Hematopoietic multipotent progenitor cell treated with erythropoietin and hydrocortisone succinate and interleukin-3 and kit ligand, for 4 days (in vitro differentiated cells): ENCODE measurements at regions not wholly inside any gene's neighbourhood (a gene's known extent, or its start where the extent isn't known, plus 50 kb on each side); places are given as distances from the start of the nearest gene placed in this dataset.
"Not testable (repeated sequence)": the region's sequence is repeated elsewhere in the genome, so short reads cannot be mapped to it uniquely, and the experiment has no call there.

ENCODE experiments used
- DNase-seq: peaks from one replicate; pipeline ENCODE4 v3.0.0-alpha.2; 2015

- no peak for DNase-seq
Measured at GRCh38 chr11:106514706-106515105, 437.2 kb downstream of the AASDHPPT start.

DNA sequence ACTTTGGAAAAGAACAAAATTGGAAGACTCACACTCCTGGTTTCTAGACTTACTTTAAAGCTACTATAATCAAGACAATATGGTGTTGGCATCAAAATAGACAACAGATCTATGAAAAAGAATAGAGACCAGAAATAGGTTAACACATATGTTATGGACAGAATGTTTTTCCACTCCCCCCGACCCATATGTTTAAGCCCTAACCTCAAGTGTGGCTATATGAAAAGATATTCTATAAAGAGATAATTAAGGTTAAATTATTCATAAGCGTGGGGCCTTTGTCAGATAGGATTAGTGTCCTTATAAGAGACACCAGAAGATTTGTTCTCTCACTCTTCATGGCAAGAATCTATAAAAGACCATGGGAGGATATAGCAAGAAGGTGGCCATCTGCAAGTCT is 440.0 kb downstream of the AASDHPPT start:
- no peak for DNase-seq

- no peak for DNase-seq
Measured at GRCh38 chr11:106520146-106520912, 442.9 kb downstream of the AASDHPPT start.

DNA sequence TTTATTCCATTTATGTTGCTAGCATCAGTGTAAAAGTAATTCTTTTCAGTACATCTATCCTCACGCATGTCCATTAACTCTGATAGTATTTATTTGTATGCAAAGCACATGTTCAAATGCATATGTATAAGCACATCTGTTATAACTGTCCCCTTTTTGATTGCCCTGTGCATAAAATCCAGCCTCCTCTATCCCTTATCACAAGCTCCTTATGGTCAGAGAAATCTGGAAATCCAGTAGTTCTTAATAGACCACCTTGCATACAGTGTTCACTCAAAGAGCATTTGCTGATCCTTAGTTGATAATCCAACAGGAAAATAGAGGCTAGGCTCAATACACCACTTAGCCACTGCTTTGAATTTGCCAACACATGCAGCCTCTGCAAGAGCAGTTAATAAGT is 443.5 kb downstream of the AASDHPPT start:
- DNase-seq = no peak

- no peak for DNase-seq
Measured at GRCh38 chr11:106523171-106523570, 445.7 kb downstream of the AASDHPPT start.

DNA sequence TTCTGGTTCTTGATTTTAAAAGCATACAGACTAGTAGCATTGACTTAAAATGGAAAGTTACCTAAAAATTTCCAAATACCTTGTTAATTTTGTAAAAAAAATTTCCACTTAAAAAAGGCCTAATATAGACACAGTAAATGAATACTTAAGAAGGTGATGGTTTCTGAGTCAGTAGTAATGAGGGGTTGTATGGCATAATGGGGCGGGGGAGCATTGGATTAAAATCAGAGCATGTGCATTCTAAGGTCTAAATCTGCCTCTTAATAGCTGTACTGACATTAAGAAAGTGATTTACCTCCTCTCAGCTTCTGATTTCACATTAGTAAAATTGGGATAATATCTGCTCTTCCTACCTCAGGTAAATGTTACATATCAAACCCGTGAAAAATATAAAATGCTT is 446.5 kb downstream of the AASDHPPT start:
- DNase-seq = no peak

- DNase-seq = no peak
Measured at GRCh38 chr11:106524436-106524835, 447.0 kb downstream of the AASDHPPT start.

- DNase-seq = not testable (repeated sequence)
Measured at GRCh38 chr11:106531648-106532047, 454.2 kb downstream of the AASDHPPT start.

DNA sequence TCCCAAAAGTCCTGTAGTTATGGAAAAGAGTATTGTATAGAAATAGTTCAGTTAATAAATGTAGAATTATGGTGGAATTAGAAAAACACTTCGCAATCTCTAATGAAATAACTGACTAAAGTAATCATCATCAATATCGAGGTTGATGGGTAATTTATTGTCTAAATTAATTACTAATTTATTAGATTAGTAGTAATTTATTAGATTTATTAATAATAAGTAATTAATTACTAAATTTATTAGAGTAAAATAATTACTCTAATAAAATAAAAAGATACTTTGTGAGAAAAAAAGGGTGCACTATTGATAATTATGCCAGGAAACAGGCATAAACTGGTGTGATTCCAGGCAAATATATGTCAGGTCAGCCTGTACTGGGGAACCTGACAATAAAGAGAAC is 455.6 kb downstream of the AASDHPPT start:
- no peak for DNase-seq

- DNase-seq = no peak
Measured at GRCh38 chr11:106540001-106540400, 462.5 kb downstream of the AASDHPPT start.

- no peak for DNase-seq
Measured at GRCh38 chr11:106548406-106548805, 469.9 kb downstream of the GUCY1A2 start.

DNA sequence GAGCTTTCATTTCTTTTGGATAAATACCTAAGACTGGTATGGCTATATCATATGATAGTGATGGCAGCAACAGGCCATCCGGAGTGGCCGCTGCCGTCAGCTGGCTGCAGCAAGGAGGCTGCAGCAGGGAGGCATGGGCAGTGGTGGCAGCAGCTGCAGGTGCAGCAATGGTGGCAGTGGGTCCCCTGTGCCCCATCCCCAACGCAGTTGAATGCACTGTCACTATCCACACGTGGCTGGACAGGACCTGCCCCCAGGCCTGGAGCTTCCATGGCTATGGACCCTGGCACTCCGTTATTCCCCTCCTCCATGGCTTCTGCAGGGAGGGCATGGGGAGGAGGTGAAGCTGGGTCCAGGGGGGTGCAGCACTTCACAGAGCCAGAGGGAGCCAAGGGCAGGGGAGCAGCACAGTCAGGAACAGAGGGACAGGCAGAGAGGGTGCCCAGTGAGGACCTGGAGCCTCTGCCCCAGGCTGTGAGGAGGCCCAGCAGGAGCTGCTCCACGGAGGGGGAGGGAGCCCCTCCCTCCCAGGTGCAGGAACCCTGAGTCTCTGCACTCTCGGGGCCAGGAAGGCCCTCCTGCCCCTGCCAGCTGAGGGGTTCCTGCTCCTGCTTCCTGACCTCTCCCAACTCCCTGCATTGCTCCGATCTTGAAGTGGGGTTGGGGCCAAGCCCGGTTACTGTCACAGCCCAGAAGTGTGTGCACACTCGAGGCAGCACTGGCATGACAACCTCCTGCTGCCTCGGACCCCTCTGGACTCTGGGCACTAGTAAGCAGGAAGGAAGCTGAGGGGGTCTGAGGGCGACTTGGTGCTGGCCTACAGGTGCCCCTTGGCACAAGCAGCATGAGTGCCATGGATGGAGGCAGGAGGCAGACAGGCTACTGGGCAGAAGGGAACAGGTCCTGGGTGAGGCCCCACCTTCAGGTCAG is 466.3 kb downstream of the GUCY1A2 start:
- no peak for DNase-seq

- no peak for DNase-seq
Measured at GRCh38 chr11:106552694-106553203, 465.5 kb downstream of the GUCY1A2 start.

DNA sequence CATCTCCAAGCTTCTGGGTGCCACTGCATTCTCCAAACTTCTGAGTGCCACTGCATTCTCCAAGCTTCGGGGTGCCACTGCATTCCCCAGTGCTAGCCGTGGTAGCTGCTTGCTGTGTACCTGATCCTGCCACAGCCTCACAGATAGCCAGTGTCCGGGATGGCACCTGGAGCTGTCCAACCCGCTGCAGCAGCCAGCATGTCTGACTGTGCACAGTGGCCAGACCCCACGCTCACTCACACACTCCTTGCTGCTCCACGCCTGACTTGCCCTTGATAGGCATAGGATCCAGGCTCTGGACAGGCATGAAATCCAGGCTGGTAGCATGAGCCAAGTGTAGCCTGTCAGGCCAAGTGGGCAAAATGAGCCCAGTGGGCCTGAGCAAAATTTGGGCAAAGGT is 465.0 kb downstream of the GUCY1A2 start:
- no peak for DNase-seq

DNA sequence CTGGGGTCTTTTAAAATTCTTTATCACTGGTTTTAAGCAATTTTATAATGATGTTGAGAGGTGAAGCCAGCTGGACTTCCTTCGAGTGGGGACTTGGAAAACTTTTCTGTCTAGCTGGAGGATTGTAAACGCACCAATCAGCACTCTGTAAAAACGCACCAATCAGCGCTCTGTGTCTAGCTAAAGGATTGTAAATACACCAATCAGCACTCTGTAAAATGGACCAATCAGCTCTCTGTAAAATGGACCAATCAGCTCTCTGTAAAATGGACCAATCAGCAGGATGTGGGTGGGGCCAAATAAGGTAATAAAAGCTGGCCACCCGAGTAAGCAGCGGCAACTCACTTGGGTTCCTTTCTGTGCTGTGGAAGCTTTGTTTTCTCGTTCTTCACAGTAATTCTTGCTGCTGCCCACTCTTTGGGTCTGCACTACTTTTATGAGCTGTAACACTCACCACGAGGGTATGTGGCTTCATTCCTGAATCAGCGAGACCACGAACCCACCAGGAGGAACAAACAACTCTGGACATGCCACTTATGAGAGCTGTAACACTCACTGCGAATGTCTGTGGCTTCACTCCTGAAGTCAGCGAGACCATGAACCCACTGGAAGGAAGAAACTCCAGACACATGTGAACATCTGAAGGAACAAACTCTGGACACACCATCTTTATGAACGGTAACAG is 462.6 kb downstream of the GUCY1A2 start:
- not testable (repeated sequence) for DNase-seq

GRCh38 chr11:106565326-106565725 is 452.9 kb downstream of the GUCY1A2 start:
- no peak for DNase-seq

GRCh38 chr11:106568632-106569031 is 449.6 kb downstream of the GUCY1A2 start:
- no peak for DNase-seq

- DNase-seq = not testable (repeated sequence)
Measured at GRCh38 chr11:106577384-106577783, 440.9 kb downstream of the GUCY1A2 start.

DNA sequence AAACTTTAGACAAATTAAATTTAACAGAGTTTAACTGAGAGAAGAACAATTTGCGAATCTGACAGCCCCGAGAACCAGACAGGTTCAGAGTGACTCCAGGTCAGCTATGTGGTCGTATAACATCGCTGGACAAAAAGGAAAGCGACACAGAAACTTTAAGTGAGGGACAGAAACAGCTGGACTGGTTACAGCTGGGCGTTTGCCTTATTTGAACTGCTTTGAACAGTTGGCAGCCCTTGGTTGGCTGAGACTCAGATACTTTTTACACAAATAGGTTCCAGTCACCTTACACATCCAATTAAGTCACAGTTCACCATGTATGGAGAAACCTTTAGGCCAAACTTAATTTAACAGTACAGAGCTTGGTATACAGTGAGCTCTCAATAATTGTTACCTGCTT is 436.9 kb downstream of the GUCY1A2 start:
- DNase-seq = no peak

DNA sequence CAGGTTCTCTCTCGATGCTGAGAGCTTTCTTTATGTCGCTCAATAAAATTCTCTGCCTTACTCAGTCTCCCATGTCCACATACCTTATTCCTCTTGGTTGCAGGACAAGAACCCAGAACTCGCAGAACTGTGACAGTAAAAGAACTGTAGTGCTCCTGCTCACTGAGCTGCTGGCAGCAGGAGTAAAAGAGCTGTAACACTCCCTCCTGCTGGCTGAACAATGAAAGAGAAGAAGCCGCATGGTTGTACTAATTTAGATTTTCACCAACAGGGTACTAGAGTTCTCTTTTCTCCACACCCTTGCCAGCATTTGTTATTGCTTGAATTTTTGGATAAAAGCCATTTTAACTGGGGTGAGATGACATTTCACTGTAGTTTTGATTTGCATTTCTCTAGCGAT is 433.2 kb downstream of the GUCY1A2 start:
- DNase-seq = no peak

DNA sequence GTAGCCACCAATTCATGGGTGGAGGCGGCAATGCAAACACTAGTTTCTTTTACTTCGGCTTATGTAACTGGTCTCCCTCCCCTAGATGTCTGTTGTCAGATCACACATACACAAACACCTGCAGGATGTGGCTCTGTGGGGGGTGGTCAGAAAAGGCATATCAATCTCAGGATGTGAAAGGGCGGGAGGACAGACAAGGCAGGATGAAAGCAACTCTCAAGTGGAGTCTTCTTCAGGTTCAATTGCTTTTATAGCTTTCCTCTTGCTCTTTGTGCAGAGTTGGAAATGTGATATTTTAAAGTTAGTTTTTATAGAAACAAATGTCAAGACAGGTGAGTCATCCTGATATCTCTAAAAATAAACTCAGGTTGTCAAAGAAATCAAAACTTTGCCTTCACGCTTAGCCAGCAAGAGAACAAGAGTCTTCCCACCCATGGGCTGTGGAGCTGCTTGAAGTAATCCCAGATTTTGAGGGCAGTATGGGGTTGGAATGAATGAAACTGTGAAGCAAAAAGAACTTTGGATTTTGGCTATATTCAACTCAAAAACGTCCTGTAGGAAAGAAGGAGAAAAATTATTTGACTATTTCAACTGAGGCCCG is 423.4 kb downstream of the GUCY1A2 start:
- DNase-seq = no peak

DNA sequence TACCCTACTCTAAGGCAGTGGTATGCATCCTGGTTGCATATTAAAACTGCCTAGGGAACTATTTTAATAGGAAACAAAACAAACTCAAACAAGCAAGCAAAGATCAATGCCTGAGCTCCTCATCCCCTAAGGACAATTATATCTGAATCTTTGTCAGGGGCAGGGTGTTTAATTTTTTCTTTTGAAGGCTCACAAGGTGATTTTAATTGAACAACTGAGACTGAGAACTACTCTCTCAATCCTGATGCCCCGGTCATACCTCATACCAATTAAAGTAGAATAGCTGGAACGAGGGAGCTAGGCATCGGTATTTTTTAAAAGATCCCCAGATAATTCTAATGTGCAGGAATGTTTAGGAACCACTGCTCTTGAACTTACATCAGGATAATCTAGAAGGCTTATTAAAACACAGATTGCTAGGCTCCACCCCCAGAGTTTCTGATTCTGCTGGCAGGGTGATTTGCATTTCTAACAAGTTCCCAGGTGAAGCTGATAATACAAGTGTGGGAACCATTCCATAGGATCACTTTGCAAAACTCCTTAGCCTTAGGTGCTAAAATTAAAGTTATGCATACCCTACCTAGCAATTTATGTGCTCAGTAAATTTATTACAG is 416.5 kb downstream of the GUCY1A2 start:
- DNase-seq = no peak
